GM18520 (cell line): ENCODE measurements at regions not wholly inside any gene's neighbourhood (a gene's known extent, or its start where the extent isn't known, plus 50 kb on each side); places are given as distances from the start of the nearest gene placed in this dataset.

Source experiments
- ATAC-seq: cut with Tn5 transposase; IDR thresholded peaks from one replicate; pipeline ENCODE4 v1.9.1; 2021; ENCODE audit not compliant: unreplicated experiment

- no peak for ATAC-seq
Measured at GRCh38 chr3:135849827-135850226, 115.7 kb upstream of the PPP2R3A start.

- ATAC-seq: no peak
Measured at GRCh38 chr3:135851201-135852081, 114.1 kb upstream of the PPP2R3A start.

GRCh38 chr3:135853981-135854380 lies 111.5 kb upstream of the PPP2R3A start:
- no peak for ATAC-seq

GRCh38 chr3:135860761-135861160 lies 104.8 kb upstream of the PPP2R3A start:
- ATAC-seq: no peak

GRCh38 chr3:135862361-135862760 lies 103.2 kb upstream of the PPP2R3A start:
- no peak for ATAC-seq

GRCh38 chr3:135864060-135864459 lies 101.5 kb upstream of the PPP2R3A start:
- ATAC-seq: no peak

GRCh38 chr3:135865085-135865484 lies 100.4 kb upstream of the PPP2R3A start:
- no peak for ATAC-seq

- no peak for ATAC-seq
Measured at GRCh38 chr3:135865553-135865952, 100.0 kb upstream of the PPP2R3A start.

GRCh38 chr3:135867911-135868310 lies 97.6 kb upstream of the PPP2R3A start:
- ATAC-seq: no peak

GRCh38 chr3:135868801-135869200 lies 96.7 kb upstream of the PPP2R3A start:
- no peak for ATAC-seq

GRCh38 chr3:135869439-135870105 lies 96.0 kb upstream of the PPP2R3A start:
- no peak for ATAC-seq

- ATAC-seq: no peak
Measured at GRCh38 chr3:135871311-135871710, 94.2 kb upstream of the PPP2R3A start.

- no peak for ATAC-seq
Measured at GRCh38 chr3:135874035-135874434, 91.5 kb upstream of the PPP2R3A start.

GRCh38 chr3:135878501-135878900 lies 87.0 kb upstream of the PPP2R3A start:
- ATAC-seq: no peak

GRCh38 chr3:135885885-135886284 lies 79.6 kb upstream of the PPP2R3A start:
- ATAC-seq: no peak

- no peak for ATAC-seq
Measured at GRCh38 chr3:135887220-135887619, 78.3 kb upstream of the PPP2R3A start.

GRCh38 chr3:135889443-135889842 lies 76.1 kb upstream of the PPP2R3A start:
- no peak for ATAC-seq

- ATAC-seq: no peak
Measured at GRCh38 chr3:135891121-135891520, 74.4 kb upstream of the PPP2R3A start.

GRCh38 chr3:135895106-135895733 lies 70.3 kb upstream of the PPP2R3A start:
- no peak for ATAC-seq

GRCh38 chr3:135895734-135896121 lies 69.8 kb upstream of the PPP2R3A start:
- no peak for ATAC-seq

GRCh38 chr3:135896613-135897012 lies 68.9 kb upstream of the PPP2R3A start:
- no peak for ATAC-seq

GRCh38 chr3:135897715-135898114 lies 67.8 kb upstream of the PPP2R3A start:
- no peak for ATAC-seq
